ENCODE measurements at regions not wholly inside any gene's neighbourhood (a gene's known extent, or its start where the extent isn't known, plus 50 kb on each side); places are given as distances from the start of the nearest gene placed in this dataset.

- TF ChIP-seq RAD21 (IDR thresholded peaks at IDR 0.05; ENCODE audit: low read length) (no peak), CTCF (IDR thresholded peaks at IDR 0.05) (no peak), SIN3A (IDR thresholded peaks at IDR 0.05; ENCODE audit: borderline replicate concordance, low read depth, low read length) (no peak), MAX (IDR thresholded peaks at IDR 0.05; ENCODE audit: low read depth) (no peak), EZH2phosphoT487 (IDR thresholded peaks at IDR 0.05; ENCODE audit: borderline replicate concordance, low read depth) (no peak), POLR2AphosphoS5 (IDR thresholded peaks at IDR 0.05; ENCODE audit: low read depth, low read length) (no peak), NRF1 (IDR thresholded peaks at IDR 0.05; ENCODE audit: low read depth, low read length) (no peak), USF2 (IDR thresholded peaks at IDR 0.05; ENCODE audit: borderline replicate concordance, low read depth, low read length) (no peak), SMC3 (IDR thresholded peaks at IDR 0.05; ENCODE audit: low read depth, low read length) (no peak), JUND (IDR thresholded peaks at IDR 0.05) (no peak), USF1 (IDR thresholded peaks at IDR 0.05; ENCODE audit: borderline replicate concordance, low read depth) (no peak)
These were observed 142.0 kb upstream of the CHD1 start for GRCh38 chr5:99070822-99071221.

All from SK-N-SH (cell line).